ENCODE measurements at regions not wholly inside any gene's neighbourhood (a gene's known extent, or its start where the extent isn't known, plus 50 kb on each side); places are given as distances from the start of the nearest gene placed in this dataset.

DNA sequence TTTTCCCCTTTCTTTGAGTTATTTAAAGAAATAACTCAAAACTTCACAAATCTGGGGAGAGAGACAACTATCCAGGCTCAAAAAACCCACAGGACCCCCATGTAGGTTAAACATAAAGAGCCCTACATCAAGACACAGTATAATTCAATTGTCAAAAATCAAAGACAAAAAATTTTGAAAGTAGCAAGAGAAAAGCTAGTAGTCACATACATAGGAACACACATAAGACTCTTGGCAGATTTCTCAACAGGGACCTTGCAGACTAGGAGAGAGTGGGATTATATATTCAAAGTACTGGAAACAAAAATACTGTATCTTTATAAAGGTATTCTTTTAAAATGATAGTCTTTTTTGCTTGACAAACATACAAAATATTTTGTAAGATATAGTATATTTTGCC is 296.9 kb downstream of the OSTF1 start:
- peaks cover 27 to 43% (median 32%) of the 10 kb centered on the region in 3 experiments for H3K36me3 Mint-ChIP-seq (ENCODE audit: insufficient read depth in 1 of 3, low read depth in 3 of 3)
- H3K23ac ChIP-seq (ENCODE audit: insufficient read length, low read depth, low read length), result no peak overlapping the region
- no peak overlapping the region for H3K18ac ChIP-seq (ENCODE audit: insufficient read length, low read depth, low read length)
- peaks cover 27% of the 10 kb centered on the region for H3K9me3 ChIP-seq (ENCODE audit: control insufficient read depth, low read depth, low read length)
- H3T11ph ChIP-seq (ENCODE audit: low read length), result no peak overlapping the region
- no peak for DNase-seq
- no peak overlapping the region for H3K14ac ChIP-seq (ENCODE audit: insufficient read depth, low read length)
- no peaks in the 10 kb centered on the region for H3K23me2 ChIP-seq (ENCODE audit: insufficient read length, low read depth, low read length, poor library complexity, severe bottlenecking)
- H3K4me1 Mint-ChIP-seq, result 0 out of 4 replicates have a peak, but pooled peaks cover 0 to 2% of the 10 kb centered on the region in 2 experiments
- H3K9me3 Mint-ChIP-seq, result peaks cover 47% of the 10 kb centered on the region in 2 experiments
- H2BK20ac ChIP-seq (ENCODE audit: low read depth, low read length, poor library complexity, severe bottlenecking), result no peak overlapping the region
- no peak overlapping the region for H2BK120ac ChIP-seq (ENCODE audit: low read depth, low read length, poor library complexity, severe bottlenecking)
- 0 out of 7 replicates have a peak overlapping the region, but pooled peaks of 1 of the 3 experiments have one; percentile 77 for H3K27ac Mint-ChIP-seq
- H2BK5ac ChIP-seq (ENCODE audit: insufficient read length, low read length), result no peak overlapping the region
- H4K20me1 ChIP-seq (ENCODE audit: control insufficient read depth, insufficient read depth, insufficient read length), result no peaks in the 10 kb centered on the region
- H3K79me1 ChIP-seq (ENCODE audit: insufficient read depth, low read depth, low read length, poor library complexity, severe bottlenecking), result no peaks in the 10 kb centered on the region
- H4K91ac ChIP-seq (ENCODE audit: insufficient read length, low read depth, low read length), result no peak overlapping the region
- H3K79me2 ChIP-seq (ENCODE audit: insufficient read depth, low read length), result no peaks in the 10 kb centered on the region
- no peak overlapping the region for H3K56ac ChIP-seq (ENCODE audit: insufficient read length, low read depth, low read length)
- no peak overlapping the region for H3K9ac ChIP-seq (ENCODE audit: extremely low read depth, insufficient read length, low read length)
- H4K5ac ChIP-seq (ENCODE audit: insufficient read length, low read depth, low read length), result no peak overlapping the region
- H2BK12ac ChIP-seq (ENCODE audit: insufficient read length, low read depth, low read length), result no peak overlapping the region
- H3K4ac ChIP-seq (ENCODE audit: low read depth, low read length), result no peak overlapping the region
- H3K4me2 ChIP-seq (ENCODE audit: insufficient read depth, insufficient read length, low read length), result no peak overlapping the region
- H3K27me3 Mint-ChIP-seq (ENCODE audit: low read depth), result no peaks in the 10 kb centered on the region
- no peak overlapping the region for H4K8ac ChIP-seq (replicated peaks; ENCODE audit: insufficient read length, low read depth, low read length)
- TF ChIP-seq, protein P1, sequence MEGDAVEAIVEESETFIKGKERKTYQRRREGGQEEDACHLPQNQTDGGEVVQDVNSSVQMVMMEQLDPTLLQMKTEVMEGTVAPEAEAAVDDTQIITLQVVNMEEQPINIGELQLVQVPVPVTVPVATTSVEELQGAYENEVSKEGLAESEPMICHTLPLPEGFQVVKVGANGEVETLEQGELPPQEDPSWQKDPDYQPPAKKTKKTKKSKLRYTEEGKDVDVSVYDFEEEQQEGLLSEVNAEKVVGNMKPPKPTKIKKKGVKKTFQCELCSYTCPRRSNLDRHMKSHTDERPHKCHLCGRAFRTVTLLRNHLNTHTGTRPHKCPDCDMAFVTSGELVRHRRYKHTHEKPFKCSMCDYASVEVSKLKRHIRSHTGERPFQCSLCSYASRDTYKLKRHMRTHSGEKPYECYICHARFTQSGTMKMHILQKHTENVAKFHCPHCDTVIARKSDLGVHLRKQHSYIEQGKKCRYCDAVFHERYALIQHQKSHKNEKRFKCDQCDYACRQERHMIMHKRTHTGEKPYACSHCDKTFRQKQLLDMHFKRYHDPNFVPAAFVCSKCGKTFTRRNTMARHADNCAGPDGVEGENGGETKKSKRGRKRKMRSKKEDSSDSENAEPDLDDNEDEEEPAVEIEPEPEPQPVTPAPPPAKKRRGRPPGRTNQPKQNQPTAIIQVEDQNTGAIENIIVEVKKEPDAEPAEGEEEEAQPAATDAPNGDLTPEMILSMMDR (conservative IDR thresholded peaks at IDR 0.05), result no peak
- no peak overlapping the region for H2BK15ac ChIP-seq (ENCODE audit: low read depth, low read length)
- no peak overlapping the region for H2AK5ac ChIP-seq (ENCODE audit: insufficient read length, low read length)
- H3K4me1 ChIP-seq (ENCODE audit: insufficient read depth, low read length), result no peaks in the 10 kb centered on the region
- H2AFZ ChIP-seq (ENCODE audit: low read length), result no peak overlapping the region
- H3K27ac ChIP-seq (ENCODE audit: insufficient read length, low read depth, low read length), result no peak overlapping the region
- H3K27me3 ChIP-seq (ENCODE audit: insufficient read depth, low read length), result no peaks in the 10 kb centered on the region
- no peak overlapping the region for H3K4me3 Mint-ChIP-seq

All from H9 (cell line).